Kidney (tissue), 13 donors: ENCODE measurements at regions not wholly inside any gene's neighbourhood (a gene's known extent, or its start where the extent isn't known, plus 50 kb on each side); places are given as distances from the start of the nearest gene placed in this dataset.
A peak's percentile ranks its signal among the peaks of the same experiment; 100 is the strongest.

Experiments used
- DNase-seq, 5 donors: peaks; one replicate each; pipeline ENCODE4 v3.0.0-alpha.2; 2013 to 2020
- FAIRE-seq: peaks from 2 replicates; lab custom pipeline; 2012; peaks lifted over from hg19 to GRCh38; lab: Jason Lieb, UNC
- H3K27ac ChIP-seq, 2 donors: one replicate each; pipeline ENCODE4 v1.7.0; 2013; ENCODE audit warnings: low read depth in 2 of 2, low read length in 2 of 2, inconsistent platforms in 1 of 2
- H3K27me3 ChIP-seq: one replicate; pipeline ENCODE4 v1.7.1; 2013; ENCODE audit warnings: low read length, inconsistent platforms; ENCODE audit not compliant: control insufficient read depth, insufficient read depth
- H3K36me3 ChIP-seq, 3 donors: one replicate each; pipeline versions ENCODE4 v1.7.0 to v1.7.1; 2013; ENCODE audit warnings: low read length in 3 of 3, control low read depth in 1 of 3, inconsistent platforms in 1 of 3; ENCODE audit not compliant: insufficient read depth in 3 of 3, control insufficient read depth in 2 of 3
- H3K4me1 ChIP-seq, 3 donors: one replicate each; pipeline versions ENCODE4 v1.7.0 to v1.7.1; 2013; ENCODE audit warnings: low read length in 3 of 3, inconsistent platforms in 1 of 3, low read depth in 1 of 3; ENCODE audit not compliant: control insufficient read depth in 2 of 3, insufficient read depth in 2 of 3
- H3K4me3 ChIP-seq, 3 donors: one replicate each; pipeline versions ENCODE4 v1.7.0 to v1.8.1; 2013; ENCODE audit warnings: low read length in 3 of 3, control low read depth in 1 of 3, inconsistent platforms in 1 of 3
- H3K9ac ChIP-seq, 3 donors: one replicate each; pipeline versions ENCODE4 v1.7.0 to v1.7.1; 2013; ENCODE audit warnings: low read length in 3 of 3, control low read depth in 1 of 3, inconsistent platforms in 1 of 3
- H3K9me3 ChIP-seq, 3 donors: one replicate each; pipeline versions ENCODE4 v1.7.0 to v1.7.1; 2013; ENCODE audit warnings: low read length in 3 of 3, control low read depth in 1 of 3, inconsistent platforms in 1 of 3; ENCODE audit not compliant: control insufficient read depth in 2 of 3, insufficient read depth in 1 of 3
- CTCF ChIP-seq: IDR thresholded peaks from 3 replicates; pipeline ENCODE4 v1.5.1; 2012; ENCODE audit warnings: mild to moderate bottlenecking, moderate library complexity, borderline replicate concordance; ENCODE audit not compliant: insufficient read depth; ENCODE audit errors: extremely low read depth
- intact Hi-C: fragments of 100-400 bp; cut with DNase I; formaldehyde crosslinking; loops from one replicate; pipeline ENCODE4 v1.11.1; 2022
- donor health status: control.
- donor health status: control.
- donor health status: control.
- donor health status: control.
- donor health status: control.
- donor health status: DM: yes; HTN: yes; CAD: no.
- donor health status: Normal renal cell carcinoma (clear cell type).

GRCh38 chr6:105986998-105987397 is 99.1 kb upstream of the PRDM1 start:
- Histone ChIP-seq H3K4me3 (no peak overlapping the region), H3K9ac (no peak overlapping the region), H3K9me3 (no peaks in the 10 kb centered on the region), H3K36me3 (no peaks in the 10 kb centered on the region), H3K4me1 (peaks cover 0 to 5% (median 0%) of the 10 kb centered on the region in 3 donors), H3K27me3 (peaks cover 62% of the 10 kb centered on the region), H3K27ac (no peak overlapping the region)
- TF ChIP-seq CTCF = no peak
- intact Hi-C loops = no loop called here
- no peak for FAIRE-seq
- no peak for DNase-seq

- no peak overlapping the region for H3K9ac ChIP-seq
- no peak overlapping the region for H3K27ac ChIP-seq
- DNase-seq = peak in 4 of 5 donors; percentile 39 to 55 (median 48)
- intact Hi-C loops = no loop called here
- peaks cover 59% of the 10 kb centered on the region for H3K27me3 ChIP-seq
- H3K4me3 ChIP-seq = no peak overlapping the region
- no peak for TF ChIP-seq CTCF
- no peaks in the 10 kb centered on the region for H3K36me3 ChIP-seq
- no peak for FAIRE-seq
- H3K9me3 ChIP-seq = no peaks in the 10 kb centered on the region
- H3K4me1 ChIP-seq = peaks cover 0 to 9% (median 0%) of the 10 kb centered on the region in 3 donors
These were observed 100.1 kb upstream of the PRDM1 start for GRCh38 chr6:105985816-105986632.

- Histone ChIP-seq H3K9me3 (no peaks in the 10 kb centered on the region), H3K9ac (no peak overlapping the region), H3K27ac (no peak overlapping the region), H3K4me1 (peaks cover 0 to 9% (median 0%) of the 10 kb centered on the region in 3 donors), H3K27me3 (peaks cover 59% of the 10 kb centered on the region), H3K36me3 (no peaks in the 10 kb centered on the region), H3K4me3 (no peak overlapping the region)
- DNase-seq (no peak), FAIRE-seq (no peak)
- no peak for TF ChIP-seq CTCF
- intact Hi-C loops = no loop called here
These were observed 100.9 kb upstream of the PRDM1 start for GRCh38 chr6:105985098-105985815.
